ENCODE measurements at regions not wholly inside any gene's neighbourhood (a gene's known extent, or its start where the extent isn't known, plus 50 kb on each side); places are given as distances from the start of the nearest gene placed in this dataset.
"Not testable (repeated sequence)": the region's sequence is repeated elsewhere in the genome, so short reads cannot be mapped to it uniquely, and the experiment has no call there.

DNA sequence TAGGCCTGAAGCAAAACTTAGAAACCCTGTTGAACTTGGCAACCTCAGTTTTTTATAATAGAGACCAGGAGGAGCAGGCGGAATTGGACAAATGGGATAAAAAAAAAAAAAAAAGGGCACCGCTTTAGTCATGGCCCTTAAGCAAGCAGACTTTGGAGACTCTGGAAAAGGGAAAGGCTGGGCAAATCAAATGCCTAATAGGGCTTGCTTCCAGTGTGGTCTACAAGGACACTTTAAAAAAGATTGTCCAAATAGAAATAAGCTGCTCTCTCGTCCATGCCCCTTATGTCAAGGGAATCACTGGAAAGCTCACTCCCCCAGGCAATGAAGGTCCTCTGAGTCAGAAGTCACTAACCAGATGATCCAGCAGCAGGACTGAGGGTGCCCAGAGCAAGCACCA is 229.0 kb upstream of the CWC22 start:
- not testable (repeated sequence) for TF ChIP-seq EZH2 (IDR thresholded peaks at IDR 0.05; ENCODE audit: insufficient read depth, poor library complexity, severe bottlenecking); EZH2phosphoT487 (IDR thresholded peaks at IDR 0.05; ENCODE audit: insufficient read depth, low read depth)
